HG02623 (cell line): ENCODE measurements at regions not wholly inside any gene's neighbourhood (a gene's known extent, or its start where the extent isn't known, plus 50 kb on each side); places are given as distances from the start of the nearest gene placed in this dataset.
"Not testable (repeated sequence)": the region's sequence is repeated elsewhere in the genome, so short reads cannot be mapped to it uniquely, and the experiment has no call there.

Source experiments
- ATAC-seq: cut with Tn5 transposase; IDR thresholded peaks from one replicate; pipeline ENCODE4 v1.9.1; 2021; ENCODE audit warnings: moderate library complexity; ENCODE audit not compliant: unreplicated experiment

DNA sequence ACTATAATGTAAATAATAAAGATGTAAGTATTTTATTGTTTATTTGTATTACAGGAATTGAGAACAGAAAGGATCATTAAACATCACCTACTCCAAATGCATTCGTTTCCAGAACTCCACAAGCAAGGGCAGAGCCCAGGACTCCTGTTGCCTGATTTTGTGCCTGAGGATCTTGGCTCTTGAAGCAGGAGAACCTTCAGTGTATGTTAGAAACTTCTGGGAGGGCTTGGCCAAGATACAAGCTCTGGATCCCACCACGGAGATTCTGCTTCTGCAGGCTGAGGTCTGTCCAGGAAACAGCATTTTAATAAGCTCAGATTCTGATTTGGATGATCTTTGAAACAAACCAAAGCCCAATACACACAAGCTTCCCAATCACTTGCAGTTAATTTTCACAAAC is 142.4 kb upstream of the SOX11 start:
- no peak for ATAC-seq

GRCh38 chr2:5555636-5556035 is 136.5 kb upstream of the SOX11 start:
- ATAC-seq, result no peak

DNA sequence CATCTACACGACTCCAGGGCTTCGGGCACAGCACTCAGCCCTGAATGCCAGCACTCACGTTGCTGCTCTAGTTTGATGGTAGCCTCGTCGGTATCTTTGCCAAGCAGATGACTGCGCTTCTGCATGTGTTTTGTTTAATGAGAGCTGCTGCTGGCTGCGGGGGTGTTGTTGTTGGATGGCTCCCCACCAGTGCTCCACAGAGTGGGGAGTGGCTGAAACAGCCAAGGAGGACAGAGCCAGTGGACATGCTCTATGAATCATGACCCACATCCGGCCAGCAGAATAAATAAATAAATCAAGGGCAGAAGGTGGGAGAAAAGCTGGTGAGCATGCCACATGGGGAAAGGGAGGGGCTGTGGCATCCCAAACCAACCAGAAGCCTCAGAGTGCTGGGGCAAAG is 131.2 kb upstream of the SOX11 start:
- no peak for ATAC-seq

- no peak for ATAC-seq
Observed at GRCh38 chr2:5562426-5562825, 129.8 kb upstream of the SOX11 start.

DNA sequence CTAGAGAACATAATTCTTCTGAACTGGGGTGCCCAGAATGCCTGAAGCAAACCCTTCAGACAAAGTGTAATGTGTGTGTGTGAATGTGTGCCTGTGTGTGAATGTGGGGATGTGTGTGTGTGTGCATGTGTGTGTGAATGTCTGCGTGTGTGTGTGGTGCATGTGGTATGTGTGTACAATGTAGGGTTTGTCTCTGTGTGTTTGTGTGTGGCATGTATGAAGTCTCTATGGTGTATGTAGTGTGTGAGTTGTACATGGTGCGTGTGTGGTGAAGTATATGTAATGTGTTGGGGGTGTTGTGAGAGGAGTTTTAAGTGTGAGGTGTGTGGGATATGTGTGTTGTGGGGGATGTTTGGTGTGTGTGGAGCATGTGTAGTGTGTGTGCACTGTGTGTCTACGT is 129.3 kb upstream of the SOX11 start:
- no peak for ATAC-seq

DNA sequence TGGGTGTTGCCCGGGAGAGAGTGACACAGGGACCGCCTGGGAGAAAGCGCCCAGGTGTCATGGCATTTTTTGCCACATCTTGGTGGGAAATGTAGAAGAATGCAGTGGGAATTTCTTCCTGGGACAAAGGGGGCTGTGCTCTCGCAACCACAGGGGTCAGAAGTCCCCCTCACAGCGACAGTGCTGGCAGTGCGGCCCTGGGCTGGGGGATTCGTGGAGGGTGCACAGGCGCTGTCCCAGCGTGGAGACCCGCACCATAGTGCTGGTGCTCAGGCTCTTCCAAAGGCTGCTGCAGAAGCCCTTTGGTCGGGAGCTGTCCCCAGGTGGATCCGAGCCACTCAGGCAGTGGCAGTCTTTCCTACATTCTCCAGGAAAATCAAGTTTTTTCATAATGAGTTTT is 128.8 kb upstream of the SOX11 start:
- no peak for ATAC-seq

GRCh38 chr2:5569256-5569655 is 122.9 kb upstream of the SOX11 start:
- ATAC-seq, result no peak

DNA sequence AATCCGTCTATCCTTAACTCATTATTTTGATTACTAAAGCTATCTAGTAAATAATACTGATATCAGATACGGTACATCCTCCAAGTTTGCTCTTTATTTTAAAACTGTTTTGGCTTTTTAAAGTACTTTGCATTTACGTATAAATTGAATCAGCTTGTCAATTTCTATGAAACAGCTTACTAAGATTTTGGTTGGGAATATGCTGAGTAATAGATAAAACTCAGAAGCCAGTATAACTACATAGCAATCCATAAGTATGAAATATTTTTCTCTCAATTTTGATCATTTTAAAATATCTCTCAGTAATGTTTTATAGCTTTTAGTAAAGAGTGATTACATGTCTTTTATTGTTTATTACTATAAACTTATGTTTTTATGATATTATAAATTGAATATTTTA is 116.2 kb upstream of the SOX11 start:
- ATAC-seq, result no peak

- no peak for ATAC-seq
Observed at GRCh38 chr2:5587766-5588165, 104.4 kb upstream of the SOX11 start.

- ATAC-seq, result no peak
Observed at GRCh38 chr2:5588601-5589000, 103.6 kb upstream of the SOX11 start.

DNA sequence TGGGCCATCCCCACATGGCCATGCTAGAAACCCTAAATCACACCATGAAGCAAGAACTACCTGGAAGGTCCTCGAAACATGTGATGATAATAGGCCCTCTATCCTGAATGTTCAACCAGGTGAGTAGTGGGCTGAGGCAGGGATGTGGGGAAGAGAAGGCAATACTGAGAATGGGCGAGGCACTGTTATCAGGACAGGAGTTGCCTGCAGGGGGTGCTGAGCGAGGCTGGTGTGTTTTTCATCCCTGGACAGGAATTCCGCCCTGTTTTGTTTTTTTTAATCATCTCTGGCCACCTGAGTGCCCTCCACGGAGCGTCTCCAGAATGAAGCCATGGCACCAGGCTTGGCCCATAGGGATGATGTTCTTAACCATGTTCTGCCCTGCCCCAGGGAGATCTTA is 103.0 kb upstream of the SOX11 start:
- ATAC-seq, result no peak

- no peak for ATAC-seq
Observed at GRCh38 chr2:5590886-5591285, 101.3 kb upstream of the SOX11 start.

- no peak for ATAC-seq
Observed at GRCh38 chr2:5592916-5593315, 99.3 kb upstream of the SOX11 start.

DNA sequence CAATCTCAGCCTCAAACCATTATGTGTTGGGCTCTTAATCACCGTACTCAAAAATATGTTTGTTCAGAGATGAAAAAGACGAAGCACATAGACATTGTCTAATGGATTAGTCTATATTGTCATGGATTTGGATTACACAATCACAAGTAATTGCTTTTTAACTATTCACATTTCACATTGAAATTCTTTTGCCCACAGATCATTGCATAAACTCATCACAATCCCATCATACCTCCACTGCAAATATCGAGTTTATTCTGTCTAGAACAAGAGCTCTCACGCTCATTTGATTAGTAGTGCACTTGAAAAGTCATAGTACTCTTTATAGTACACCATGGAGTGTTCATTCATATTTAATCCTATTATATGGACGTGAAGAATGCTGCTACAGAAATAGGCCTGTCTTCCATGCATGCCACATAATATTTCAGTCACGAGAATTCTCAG is 97.9 kb upstream of the SOX11 start:
- ATAC-seq, result no peak

- no peak for ATAC-seq
Observed at GRCh38 chr2:5596868-5597267, 95.3 kb upstream of the SOX11 start.

GRCh38 chr2:5598156-5598555 is 94.0 kb upstream of the SOX11 start:
- no peak for ATAC-seq

- no peak for ATAC-seq
Observed at GRCh38 chr2:5609201-5609600, 83.0 kb upstream of the SOX11 start.

DNA sequence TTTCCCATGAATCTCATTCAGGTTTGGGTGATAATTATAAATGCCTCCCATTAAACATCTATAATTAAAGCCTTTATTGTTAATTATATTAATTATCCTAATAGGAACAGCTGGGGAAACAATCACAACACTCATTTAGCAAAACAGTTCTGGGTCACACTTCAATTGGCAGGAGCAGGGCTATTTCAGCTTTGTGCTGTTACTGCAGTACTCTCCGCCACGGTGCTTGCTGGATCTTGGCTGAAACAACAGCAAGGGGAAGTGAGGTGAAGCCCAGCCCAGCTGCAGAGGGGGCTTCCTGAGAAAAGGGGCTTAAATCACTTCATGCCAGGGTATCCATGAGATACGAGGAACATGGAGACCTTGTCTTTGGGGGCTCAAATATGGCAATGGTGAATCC is 79.5 kb upstream of the SOX11 start:
- ATAC-seq, result no peak

- ATAC-seq, result no peak
Observed at GRCh38 chr2:5616019-5616418, 76.2 kb upstream of the SOX11 start.

DNA sequence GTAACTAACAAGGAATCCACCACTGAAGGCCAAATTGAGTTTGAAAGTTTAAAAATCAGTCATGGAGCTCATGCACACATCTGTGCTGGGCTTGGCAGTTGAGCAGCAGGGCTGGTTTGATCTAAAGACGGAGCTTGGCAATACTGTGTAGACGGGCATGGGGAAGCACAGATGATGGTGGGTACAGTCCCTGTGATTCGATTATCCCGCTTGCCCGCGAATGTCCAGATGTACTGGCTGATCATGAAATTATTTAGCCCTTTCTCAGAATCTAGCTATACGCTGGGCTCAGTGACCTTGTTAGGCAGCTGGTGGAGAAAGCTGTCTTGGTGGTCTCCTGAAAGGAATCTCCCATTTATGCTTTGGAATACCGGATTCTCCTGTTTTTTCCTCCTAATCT is 74.8 kb upstream of the SOX11 start:
- ATAC-seq, result no peak

DNA sequence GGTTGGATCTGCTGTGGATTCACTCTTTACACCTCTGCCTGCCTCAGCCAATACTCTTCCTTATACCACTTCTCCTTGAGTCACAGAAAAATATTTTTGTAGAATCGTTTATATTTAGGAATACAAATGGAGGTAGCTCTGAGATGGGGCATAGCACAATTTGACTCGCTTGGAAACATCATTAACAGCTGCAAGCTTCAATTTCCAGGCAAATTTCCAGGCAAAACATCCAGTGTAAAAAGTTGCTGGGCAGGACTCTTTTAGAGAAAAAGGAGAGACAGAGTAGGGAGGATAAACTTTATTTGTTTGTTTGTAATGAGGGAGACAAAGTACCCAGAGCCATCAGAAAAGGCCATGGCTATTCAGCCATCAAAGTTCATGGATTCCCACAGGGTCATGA is 74.4 kb upstream of the SOX11 start:
- no peak for ATAC-seq

DNA sequence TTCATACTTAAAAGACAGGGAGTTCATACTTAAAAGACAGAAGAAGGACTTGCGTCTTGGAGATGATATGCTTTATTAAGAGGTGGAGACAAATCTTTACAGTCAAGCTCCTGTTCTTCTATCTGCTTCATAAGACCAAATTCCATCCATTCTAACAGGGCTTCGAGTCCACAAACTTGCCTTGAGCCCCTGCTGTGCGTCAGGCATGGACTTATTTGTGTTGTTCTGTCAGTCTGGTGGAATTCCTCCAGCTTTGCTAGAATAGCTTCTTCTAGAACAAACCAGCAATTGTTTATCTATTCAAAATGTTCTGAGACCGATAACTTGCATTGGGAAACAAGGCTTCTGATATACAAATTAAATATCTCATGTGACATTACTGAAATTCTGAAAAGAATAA is 73.9 kb upstream of the SOX11 start:
- ATAC-seq, result no peak

- ATAC-seq, result not testable (repeated sequence)
Observed at GRCh38 chr2:5625556-5626065, 66.6 kb upstream of the SOX11 start.

GRCh38 chr2:5628484-5628883 is 63.7 kb upstream of the SOX11 start:
- not testable (repeated sequence) for ATAC-seq
